ENCODE measurements at regions not wholly inside any gene's neighbourhood (a gene's known extent, or its start where the extent isn't known, plus 50 kb on each side); places are given as distances from the start of the nearest gene placed in this dataset.

DNA sequence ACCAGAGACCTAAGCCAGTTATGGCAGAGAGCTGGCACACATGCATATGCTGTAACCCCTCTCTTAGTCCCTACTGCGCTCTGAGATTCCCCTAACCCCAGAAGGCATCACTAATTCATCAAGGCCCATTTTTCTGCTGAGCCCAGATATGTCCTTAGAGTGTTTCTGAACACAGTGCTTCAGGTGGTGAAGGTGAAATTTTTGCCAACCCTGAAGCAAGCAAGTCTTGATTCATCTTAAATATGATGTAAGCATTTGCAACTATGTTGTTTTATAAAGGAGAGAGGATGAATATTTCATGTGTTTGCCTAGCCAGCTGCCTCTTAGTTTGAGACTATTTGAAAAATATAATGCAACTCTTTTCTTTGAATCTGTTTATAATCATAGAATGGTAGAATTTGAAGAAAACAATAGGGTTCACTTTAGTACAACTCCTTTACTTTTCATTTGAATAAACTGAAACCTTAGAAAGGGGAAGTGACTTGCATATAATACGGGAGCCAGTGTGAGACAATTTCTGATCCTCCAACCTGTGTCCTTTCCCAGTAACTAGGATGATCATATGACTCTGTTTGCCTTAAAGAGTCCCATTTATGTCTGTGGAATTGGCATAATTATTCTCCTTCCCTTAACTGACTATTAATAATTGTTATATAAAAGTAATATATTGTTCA lies 194.3 kb upstream of the MTNR1B start:
- TF ChIP-seq SRF (CRISPR knock-in tag; IDR thresholded peaks at IDR 0.05) = no peak
- no peak for TF ChIP-seq POLR2AphosphoS5 (IDR thresholded peaks at IDR 0.05; ENCODE audit: control insufficient read depth, insufficient read depth, low read depth, low read length)
- TF ChIP-seq ZNF263 (CRISPR knock-in tag; IDR thresholded peaks at IDR 0.05; ENCODE audit: borderline replicate concordance) = no peak
- no peak for TF ChIP-seq XRCC5 (IDR thresholded peaks at IDR 0.05; ENCODE audit: low read depth, low read length)
- TF ChIP-seq CBX5 (IDR thresholded peaks at IDR 0.05; ENCODE audit: borderline replicate concordance, low read depth) = no peak
- TF ChIP-seq ESRRA (IDR thresholded peaks at IDR 0.05; ENCODE audit: borderline replicate concordance, low read depth) = no peak
- TF ChIP-seq ZNF143 (CRISPR knock-in tag; IDR thresholded peaks at IDR 0.05) = no peak
- TF ChIP-seq ZNF253 (CRISPR knock-in tag; conservative IDR thresholded peaks at IDR 0.05) = no peak
- TF ChIP-seq NR2C2 (CRISPR knock-in tag; IDR thresholded peaks at IDR 0.05) = no peak
- no peak for TF ChIP-seq NR2C2 (tag; IDR thresholded peaks at IDR 0.05)

Measured in K562 (cell line).